A549 (cell line): ENCODE measurements at regions not wholly inside any gene's neighbourhood (a gene's known extent, or its start where the extent isn't known, plus 50 kb on each side); places are given as distances from the start of the nearest gene placed in this dataset.
"Not testable (repeated sequence)": the region's sequence is repeated elsewhere in the genome, so short reads cannot be mapped to it uniquely, and the experiment has no call there.

Experiments
- ATAC-seq, 2 experiments: fragments of 200-7000 bp in 1 of 2; fragments of >200 bp in 1 of 2; cut with Nextera tagmentation in 1 of 2; cut with Tn5 transposase in 1 of 2; 3 replicates each; pipeline versions ENCODE4 v1.8.0 to v1.9.1; 2018 to 2020; ENCODE audit warnings: mild to moderate bottlenecking in 1 of 2, moderate library complexity in 1 of 2
- CTCF ChIA-PET: fragments of 300-600 bp; sonication (Branson Sonifier 250); formaldehyde crosslinking; extraction: SDS; loops from one replicate; lab custom pipeline; 2021; ENCODE audit warnings: antibody characterized with exemption, inconsistent platforms; lab: Yijun Ruan, JAX
- POLR2A ChIA-PET: fragments of 350-600 bp; formaldehyde crosslinking; extraction: SDS; loops from one replicate; lab custom pipeline; 2021; ENCODE audit warnings: antibody characterized with exemption, inconsistent platforms; lab: Yijun Ruan, JAX
- DNase-seq, 2 experiments: peaks; one replicate each; pipeline versions ENCODE4 v3.0.0 to v3.0.0-alpha.2; 2011 to 2016; ENCODE audit warnings: low read depth in 1 of 2, low spot score in 1 of 2
- FAIRE-seq: peaks from 2 replicates; lab custom pipeline; 2011; peaks lifted over from hg19 to GRCh38; lab: Jason Lieb, UNC
- H3K27ac ChIP-seq, 2 experiments: fragments of >200 bp; sonication (Bioruptor Twin); formaldehyde crosslinking; 3 replicates each; pipeline ENCODE4 v1.5.1; 2016 to 2017
- H3K4me1 ChIP-seq: fragments of >200 bp; sonication (Bioruptor Twin); formaldehyde crosslinking; 3 replicates; pipeline ENCODE4 v1.6.1; 2016
- H3K4me2 ChIP-seq: fragments of >200 bp; sonication (Bioruptor Twin); formaldehyde crosslinking; 3 replicates; pipeline ENCODE4 v1.6.1; 2016
- H3K4me3 ChIP-seq: fragments of >200 bp; sonication (Bioruptor Twin); formaldehyde crosslinking; 3 replicates; pipeline ENCODE4 v1.5.1; 2016
- H3K9me3 ChIP-seq: fragments of >200 bp; sonication (Bioruptor Twin); formaldehyde crosslinking; 3 replicates; pipeline ENCODE4 v1.6.1; 2016
- CHD2 ChIP-seq: fragments of 150-350 bp; IDR thresholded peaks from 2 replicates; pipeline ENCODE4 v1.6.1; 2014; ENCODE audit warnings: low read length; ENCODE audit not compliant: partially characterized antibody
- CTCF ChIP-seq: fragments of >200 bp; sonication (Bioruptor Twin); formaldehyde crosslinking; IDR thresholded peaks from 3 replicates; pipeline ENCODE4 v1.5.1; 2016
- E2F6 ChIP-seq: IDR thresholded peaks from 2 replicates; pipeline ENCODE4 v1.6.1; 2012; ENCODE audit warnings: low read depth, borderline replicate concordance
- EHF ChIP-seq: fragments of 250-450 bp; sonication (Bioruptor Pico); IDR thresholded peaks from 2 replicates; pipeline ENCODE4 v1.5.0; 2020; ENCODE audit warnings: mild to moderate bottlenecking
- EP300 ChIP-seq, 2 experiments: fragments of >200 bp; sonication (Bioruptor Twin); formaldehyde crosslinking; IDR thresholded peaks; 2 replicates in 1 of 2; 3 replicates in 1 of 2; pipeline ENCODE4 v1.6.1; 2016 to 2017
- FOXS1 ChIP-seq: fragments of 250-450 bp; sonication (Bioruptor Pico); IDR thresholded peaks from 2 replicates; pipeline ENCODE4 v1.5.0; 2020; ENCODE audit warnings: mild to moderate bottlenecking, moderate library complexity
- HDAC2 ChIP-seq: fragments of 200-600 bp; sonication (generic); IDR thresholded peaks from 2 replicates; pipeline ENCODE4 v1.6.1; 2016
- HMGXB4 ChIP-seq: fragments of 250-450 bp; sonication (Bioruptor Pico); IDR thresholded peaks from 2 replicates; pipeline ENCODE4 v1.5.0; 2021; ENCODE audit warnings: mild to moderate bottlenecking, moderate library complexity, borderline replicate concordance
- JUN ChIP-seq, 2 experiments: fragments of >200 bp; sonication (Bioruptor Twin); formaldehyde crosslinking; IDR thresholded peaks; 2 replicates in 1 of 2; 3 replicates in 1 of 2; pipeline ENCODE4 v1.6.1; 2016 to 2017
- KDM5A ChIP-seq: fragments of 200-600 bp; sonication (generic); IDR thresholded peaks from 2 replicates; pipeline ENCODE4 v1.6.1; 2016; ENCODE audit warnings: antibody characterized with exemption, mild to moderate bottlenecking
- MAX ChIP-seq: IDR thresholded peaks from 2 replicates; pipeline ENCODE4 v1.6.1; 2012
- MAZ ChIP-seq: fragments of 150-350 bp; IDR thresholded peaks from 2 replicates; pipeline ENCODE4 v1.6.1; 2014; ENCODE audit warnings: antibody characterized with exemption, low read depth, low read length, borderline replicate concordance
- NPAS2 ChIP-seq: fragments of 250-450 bp; sonication (Bioruptor Pico); IDR thresholded peaks from 2 replicates; pipeline ENCODE4 v1.8.0; 2022; ENCODE audit warnings: mild to moderate bottlenecking, moderate library complexity, borderline replicate concordance
- PHF8 ChIP-seq: fragments of 200-600 bp; sonication (generic); IDR thresholded peaks from 2 replicates; pipeline ENCODE4 v1.6.1; 2016; ENCODE audit warnings: low read depth, mild to moderate bottlenecking, antibody characterized with exemption, moderate library complexity, borderline replicate concordance
- POLR2A ChIP-seq: IDR thresholded peaks from 2 replicates; pipeline ENCODE4 v1.6.1; 2012; ENCODE audit warnings: mild to moderate bottlenecking, low read length
- RAD21 ChIP-seq, 2 experiments: fragments of >200 bp in 1 of 2; sonication (Bioruptor Twin) in 1 of 2; formaldehyde crosslinking in 1 of 2; IDR thresholded peaks in 1 of 2; conservative IDR thresholded peaks in 1 of 2; 2 replicates in 1 of 2; 3 replicates in 1 of 2; pipeline ENCODE4 v1.6.1; 2012 to 2018; ENCODE audit warnings: inconsistent platforms in 1 of 2
- RARB ChIP-seq: fragments of 250-450 bp; sonication (Bioruptor Pico); IDR thresholded peaks from 2 replicates; pipeline ENCODE4 v1.8.0; 2021; ENCODE audit warnings: mild to moderate bottlenecking, moderate library complexity
- RNF2 ChIP-seq: fragments of 200-600 bp; sonication (generic); IDR thresholded peaks from 2 replicates; pipeline ENCODE4 v1.6.1; 2016; ENCODE audit warnings: low read depth, mild to moderate bottlenecking, antibody characterized with exemption, moderate library complexity, borderline replicate concordance
- SMC3 ChIP-seq: fragments of >200 bp; sonication (Bioruptor Twin); formaldehyde crosslinking; IDR thresholded peaks from 3 replicates; pipeline ENCODE4 v1.6.1; 2018; ENCODE audit warnings: inconsistent platforms
- ZC3H11A ChIP-seq: fragments of 450-650 bp; IDR thresholded peaks from 2 replicates; pipeline ENCODE4 v1.6.1; 2014; ENCODE audit warnings: antibody characterized with exemption, mild to moderate bottlenecking
- ZFP36 ChIP-seq: fragments of 450-650 bp; IDR thresholded peaks from 2 replicates; pipeline ENCODE4 v1.6.1; 2014; ENCODE audit warnings: borderline replicate concordance; ENCODE audit not compliant: partially characterized antibody
- ZSCAN20 ChIP-seq: fragments of 250-450 bp; sonication (Bioruptor Pico); IDR thresholded peaks from 2 replicates; pipeline ENCODE4 v1.8.0; 2022; ENCODE audit warnings: mild to moderate bottlenecking, moderate library complexity
- WGBS: methylation state at CpG from one replicate; pipeline ENCODE4 v1.1.6; 2017; ENCODE audit errors: missing lambda C conversion rate; 5-methylcytosine and 5-hydroxymethylcytosine counted together

DNA sequence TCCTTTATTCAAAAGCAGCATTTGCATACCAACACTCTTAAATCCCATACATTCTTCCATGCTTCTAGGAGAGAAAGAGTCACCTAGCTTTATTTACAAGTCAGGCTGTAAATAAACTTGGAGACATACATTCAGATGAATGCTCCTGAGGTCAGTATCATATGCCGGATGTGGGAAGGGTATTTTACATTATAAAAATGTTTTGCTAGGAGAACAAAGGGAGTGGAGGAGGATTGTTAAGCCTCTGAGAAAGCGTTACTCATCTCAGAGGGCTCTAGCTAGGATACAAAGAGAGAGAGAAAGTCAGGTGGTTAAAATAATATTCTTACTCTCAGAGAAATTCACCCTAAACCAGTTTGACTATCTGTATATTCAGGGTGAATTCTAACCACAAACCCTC lies 300.9 kb upstream of the NPSR1 start:
- Histone ChIP-seq H3K4me2 (no peak overlapping the region), H3K4me1 (no peaks in the 10 kb centered on the region; the same call in 1 of the 3 replicates)
- no peak for ATAC-seq
- no peak for TF ChIP-seq E2F6
- no peak for TF ChIP-seq ZC3H11A
- no peak for TF ChIP-seq JUN (IDR thresholded peaks at IDR 0.05)
- TF ChIP-seq MAX, result no peak
- TF ChIP-seq FOXS1 (CRISPR knock-in tag), result no peak
- TF ChIP-seq NPAS2 (CRISPR knock-in tag), result no peak
- no peak for TF ChIP-seq HDAC2
- no peak for TF ChIP-seq SMC3
- TF ChIP-seq EP300 (IDR thresholded peaks at IDR 0.05), result no peak
- no peak for TF ChIP-seq HMGXB4
- no peak for TF ChIP-seq CTCF
- no peak for TF ChIP-seq RNF2
- no peak for TF ChIP-seq CHD2
- no peak for TF ChIP-seq RAD21 (conservative IDR thresholded peaks at IDR 0.05 in 1 of 2, IDR thresholded peaks at IDR 0.05 in 1 of 2)
- TF ChIP-seq ZFP36, result no peak
- TF ChIP-seq, all 56 proteins: peak for 0
- Histone ChIP-seq H3K27ac (no peak overlapping the region), H3K9me3 (no peaks in the 10 kb centered on the region), H3K4me3 (no peak overlapping the region)
- 81% methylated on average over 2 of the region's 2 CpGs for WGBS
- CTCF ChIA-PET, result interaction anchor here (1.5 to 2.0 kb wide), 2 partner anchors 36 to 1113 kb away, joined by 3 to 8 read pairs; no protein-coding TSS in a partner anchor
- POLR2A ChIA-PET, result no interaction called here
- DNase-seq (no peak), FAIRE-seq (no peak)

GRCh38 chr7:34357946-34358345 lies 300.1 kb upstream of the NPSR1 start:
- CTCF ChIA-PET, result interaction anchor here (1.2 to 1.5 kb wide), 2 partner anchors 37 to 1114 kb away, joined by 3 read pairs; no protein-coding TSS in a partner anchor
- FAIRE-seq, result no peak
- Histone ChIP-seq H3K4me1 (no peaks in the 10 kb centered on the region; the same call in 1 of the 3 replicates), H3K4me2 (no peak overlapping the region), H3K4me3 (no peak overlapping the region), H3K9me3 (no peaks in the 10 kb centered on the region), H3K27ac (no peak overlapping the region)
- WGBS, result 48% methylated on average over 8 of the region's 8 CpGs
- TF ChIP-seq RNF2, result no peak
- no peak for TF ChIP-seq EHF (CRISPR knock-in tag)
- TF ChIP-seq MAZ, result no peak
- no peak for TF ChIP-seq POLR2A
- no peak for TF ChIP-seq MAX
- TF ChIP-seq HMGXB4, result no peak
- TF ChIP-seq RARB (CRISPR knock-in tag), result no peak
- TF ChIP-seq KDM5A, result no peak
- TF ChIP-seq PHF8, result no peak
- no peak for TF ChIP-seq ZC3H11A
- TF ChIP-seq ZSCAN20 (CRISPR knock-in tag), result no peak
- ATAC-seq, result no peak
- DNase-seq, result no peak
- POLR2A ChIA-PET, result no interaction called here

GRCh38 chr7:34358578-34358977 lies 299.4 kb upstream of the NPSR1 start:
- FAIRE-seq, ATAC-seq, POLR2A ChIA-PET, H3K4me2 ChIP-seq, H3K4me1 ChIP-seq, H3K4me3 ChIP-seq, H3K27ac ChIP-seq, DNase-seq, H3K9me3 ChIP-seq: not testable (repeated sequence)
- CTCF ChIA-PET, result interaction anchor here (0.5 to 1.2 kb wide), 2 partner anchors 38 to 1167 kb away, joined by 3 read pairs; no protein-coding TSS in a partner anchor
- 86% methylated on average over 1 of the region's 1 CpG for WGBS
